Erythroblast (primary cell): ENCODE measurements at regions not wholly inside any gene's neighbourhood (a gene's known extent, or its start where the extent isn't known, plus 50 kb on each side); places are given as distances from the start of the nearest gene placed in this dataset.

Experiments used
- GATA1 ChIP-seq: IDR thresholded peaks from 2 replicates; pipeline ENCODE4 v1.6.1; 2011; ENCODE audit warnings: low read depth, mild to moderate bottlenecking, control low read depth, low read length, moderate library complexity
- POLR2A ChIP-seq: IDR thresholded peaks from 2 replicates; pipeline ENCODE4 v1.6.1; 2011; ENCODE audit warnings: mild to moderate bottlenecking, low read length

DNA sequence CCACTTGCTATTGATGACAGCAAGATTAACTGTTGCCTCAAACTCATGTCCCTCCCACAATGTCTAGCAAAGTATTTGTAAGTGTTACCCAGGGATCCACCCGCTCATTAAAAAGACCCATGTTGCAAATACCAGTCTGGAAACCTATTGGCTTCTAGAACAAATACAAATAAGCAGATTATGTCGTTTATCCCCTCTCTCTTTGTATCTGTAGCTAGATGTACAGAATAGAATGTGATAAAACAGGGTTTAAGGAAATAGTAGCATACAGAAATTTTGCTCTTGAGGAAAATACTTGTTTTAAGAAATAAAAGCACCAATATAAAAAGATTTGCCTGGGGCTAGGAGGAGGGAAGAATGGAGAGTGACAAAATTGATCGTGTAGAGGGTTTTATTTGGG lies 142.7 kb upstream of the ZIC3 start:
- TF ChIP-seq POLR2A = no peak
- TF ChIP-seq GATA1 = no peak
